Panc1 (cell line): ENCODE measurements at regions not wholly inside any gene's neighbourhood (a gene's known extent, or its start where the extent isn't known, plus 50 kb on each side); places are given as distances from the start of the nearest gene placed in this dataset.

Experiments
- ATAC-seq: fragments of 200-7000 bp; cut with Tn5 transposase; 2 replicates; pipeline ENCODE4 v1.9.1; 2020; ENCODE audit warnings: mild to moderate bottlenecking, moderate library complexity
- BruUV-seq: library from RNA; stranded (reverse); fragments of 400-500 nt; replicated peaks from 2 replicates; lab custom pipeline; 2021; lab: Mats Ljungman, UMichigan
- CTCF ChIA-PET: fragments of 300-600 bp; sonication (Branson Sonifier 250); formaldehyde crosslinking; loops from one replicate; lab custom pipeline; 2022; ENCODE audit warnings: antibody characterized with exemption; lab: Charles Lee
- POLR2A ChIA-PET: fragments of 300-600 bp; sonication (Branson Sonifier 250); formaldehyde crosslinking; loops from one replicate; lab custom pipeline; 2022; ENCODE audit warnings: antibody characterized with exemption; lab: Charles Lee
- DNase-seq: peaks from one replicate; pipeline ENCODE4 v3.0.0-alpha.2; 2010; ENCODE audit warnings: low read depth, low spot score
- H3K27ac ChIP-seq: 2 replicates; pipeline ENCODE4 v1.5.1; 2011; ENCODE audit warnings: mild to moderate bottlenecking, low read length, inconsistent platforms
- H3K27me3 ChIP-seq: fragments of 200-500 bp; sonication (Bioruptor generic); 2 replicates; pipeline ENCODE4 v1.6.0; 2014; ENCODE audit warnings: low read length, inconsistent platforms; ENCODE audit not compliant: control insufficient read depth, insufficient read depth
- H3K36me3 ChIP-seq: fragments of 200-500 bp; sonication (Bioruptor generic); 2 replicates; pipeline ENCODE4 v1.5.1; 2014; ENCODE audit warnings: inconsistent platforms, mild to moderate bottlenecking, low read length, moderate library complexity; ENCODE audit not compliant: control insufficient read depth, insufficient read depth
- H3K4me1 ChIP-seq: 2 replicates; pipeline ENCODE4 v1.5.1; 2011; ENCODE audit warnings: inconsistent platforms, mild to moderate bottlenecking, low read length, moderate library complexity; ENCODE audit not compliant: control insufficient read depth, insufficient read depth
- H3K4me3 ChIP-seq, 2 experiments: 2 replicates each; pipeline ENCODE4 v1.5.1; 2011 to 2012; ENCODE audit warnings: low read depth in 2 of 2, low read length in 2 of 2, mild to moderate bottlenecking in 2 of 2, inconsistent platforms in 1 of 2, moderate library complexity in 1 of 2
- H3K9me3 ChIP-seq: fragments of 200-500 bp; sonication (Bioruptor generic); 2 replicates; pipeline ENCODE4 v1.5.1; 2014; ENCODE audit warnings: low read depth, mild to moderate bottlenecking, inconsistent platforms, low read length, moderate library complexity; ENCODE audit not compliant: control insufficient read depth, insufficient read depth
- POLR2AphosphoS5 ChIP-seq: IDR thresholded peaks from 2 replicates; pipeline ENCODE4 v1.6.1; 2012; ENCODE audit warnings: mild to moderate bottlenecking, low read depth, low read length, moderate library complexity
- SIN3A ChIP-seq: IDR thresholded peaks from 2 replicates; pipeline ENCODE4 v1.6.1; 2012; ENCODE audit warnings: low read depth, mild to moderate bottlenecking, low read length, moderate library complexity, borderline replicate concordance; ENCODE audit not compliant: insufficient read depth
- TCF7L2 ChIP-seq: IDR thresholded peaks from 2 replicates; pipeline ENCODE4 v1.6.1; 2011; ENCODE audit warnings: mild to moderate bottlenecking, low read depth, low read length, inconsistent platforms
- in situ Hi-C: cut with HindIII; loops from 2 replicates; pipeline ENCODE4 v1.10.0; 2016; ENCODE audit warnings: low sequenced_read_pairs, low pct_unique_long_range_greater_than_20kb
- intact Hi-C: fragments of 100-400 bp; cut with micrococcal nuclease; formaldehyde crosslinking; loops from one replicate; pipeline ENCODE4 v1.10.0; 2022; ENCODE audit not compliant: unreplicated experiment
- TF ChIP-seq, protein P1 (sequence below), 2 experiments: IDR thresholded peaks; 2 replicates each; pipeline ENCODE4 v1.6.1; 2011 to 2012; ENCODE audit warnings: low read depth in 2 of 2, control low read depth in 1 of 2, low read length in 1 of 2, mild to moderate bottlenecking in 1 of 2, moderate library complexity in 1 of 2; ENCODE audit not compliant: insufficient read depth in 1 of 2
- TF ChIP-seq, protein P2 (sequence below): fragments of 450-650 bp; IDR thresholded peaks from 2 replicates; pipeline ENCODE4 v1.5.1; 2017; ENCODE audit warnings: mild to moderate bottlenecking

DNA sequence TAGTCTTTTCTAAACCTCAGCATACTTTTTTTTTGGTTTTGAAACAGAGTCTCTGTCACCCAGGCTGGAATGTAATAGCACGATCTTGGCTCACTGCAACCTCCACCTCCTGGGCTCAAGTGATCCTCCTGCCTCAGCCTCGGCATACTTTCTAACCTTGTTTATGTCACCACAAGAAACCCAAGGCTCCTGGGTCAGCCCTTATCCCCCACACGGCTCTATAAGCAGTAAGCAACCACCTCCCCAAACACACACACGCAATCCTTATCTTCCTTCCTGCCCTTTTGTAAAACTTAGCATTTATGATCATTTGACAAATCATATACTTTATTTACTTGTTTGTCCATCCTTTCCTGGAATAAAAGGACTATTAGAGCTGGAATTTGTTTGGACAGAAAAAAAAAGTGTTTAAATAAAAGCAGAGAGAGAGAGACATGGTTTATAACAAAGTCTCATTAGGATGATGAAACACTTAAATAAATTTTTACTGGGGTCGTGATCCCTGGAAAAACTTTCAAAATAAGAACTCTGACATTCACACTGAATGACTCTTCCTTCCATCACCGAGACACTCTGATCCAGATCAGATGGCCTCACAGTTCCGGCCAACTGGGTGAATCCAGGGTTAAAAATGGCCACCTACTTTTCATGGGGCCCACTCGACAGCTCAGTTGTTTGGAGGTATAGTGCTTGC lies 72.7 kb upstream of the PIK3CG start:
- in situ Hi-C loops (no loop called here), intact Hi-C loops (no loop called here)
- Histone ChIP-seq H3K9me3 (no peaks in the 10 kb centered on the region), H3K4me3 (no peak overlapping the region), H3K36me3 (no peaks in the 10 kb centered on the region), H3K4me1 (no peaks in the 10 kb centered on the region), H3K27ac (no peak overlapping the region), H3K27me3 (no peaks in the 10 kb centered on the region)
- ChIA-PET POLR2A (no interaction called here), CTCF (interaction anchor here (0.5 kb wide), 1 partner anchor 1082 kb away, joined by 3 read pairs; no protein-coding TSS in a partner anchor)
- TF ChIP-seq POLR2AphosphoS5 (no peak), TCF7L2 (no peak), SIN3A (no peak)
- TF ChIP-seq, protein P1, sequence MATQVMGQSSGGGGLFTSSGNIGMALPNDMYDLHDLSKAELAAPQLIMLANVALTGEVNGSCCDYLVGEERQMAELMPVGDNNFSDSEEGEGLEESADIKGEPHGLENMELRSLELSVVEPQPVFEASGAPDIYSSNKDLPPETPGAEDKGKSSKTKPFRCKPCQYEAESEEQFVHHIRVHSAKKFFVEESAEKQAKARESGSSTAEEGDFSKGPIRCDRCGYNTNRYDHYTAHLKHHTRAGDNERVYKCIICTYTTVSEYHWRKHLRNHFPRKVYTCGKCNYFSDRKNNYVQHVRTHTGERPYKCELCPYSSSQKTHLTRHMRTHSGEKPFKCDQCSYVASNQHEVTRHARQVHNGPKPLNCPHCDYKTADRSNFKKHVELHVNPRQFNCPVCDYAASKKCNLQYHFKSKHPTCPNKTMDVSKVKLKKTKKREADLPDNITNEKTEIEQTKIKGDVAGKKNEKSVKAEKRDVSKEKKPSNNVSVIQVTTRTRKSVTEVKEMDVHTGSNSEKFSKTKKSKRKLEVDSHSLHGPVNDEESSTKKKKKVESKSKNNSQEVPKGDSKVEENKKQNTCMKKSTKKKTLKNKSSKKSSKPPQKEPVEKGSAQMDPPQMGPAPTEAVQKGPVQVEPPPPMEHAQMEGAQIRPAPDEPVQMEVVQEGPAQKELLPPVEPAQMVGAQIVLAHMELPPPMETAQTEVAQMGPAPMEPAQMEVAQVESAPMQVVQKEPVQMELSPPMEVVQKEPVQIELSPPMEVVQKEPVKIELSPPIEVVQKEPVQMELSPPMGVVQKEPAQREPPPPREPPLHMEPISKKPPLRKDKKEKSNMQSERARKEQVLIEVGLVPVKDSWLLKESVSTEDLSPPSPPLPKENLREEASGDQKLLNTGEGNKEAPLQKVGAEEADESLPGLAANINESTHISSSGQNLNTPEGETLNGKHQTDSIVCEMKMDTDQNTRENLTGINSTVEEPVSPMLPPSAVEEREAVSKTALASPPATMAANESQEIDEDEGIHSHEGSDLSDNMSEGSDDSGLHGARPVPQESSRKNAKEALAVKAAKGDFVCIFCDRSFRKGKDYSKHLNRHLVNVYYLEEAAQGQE (IDR thresholded peaks at IDR 0.05; ENCODE audit: insufficient read depth in 1 of 2, low read depth in 2 of 2, low read length in 1 of 2): no peak
- TF ChIP-seq, protein P2, sequence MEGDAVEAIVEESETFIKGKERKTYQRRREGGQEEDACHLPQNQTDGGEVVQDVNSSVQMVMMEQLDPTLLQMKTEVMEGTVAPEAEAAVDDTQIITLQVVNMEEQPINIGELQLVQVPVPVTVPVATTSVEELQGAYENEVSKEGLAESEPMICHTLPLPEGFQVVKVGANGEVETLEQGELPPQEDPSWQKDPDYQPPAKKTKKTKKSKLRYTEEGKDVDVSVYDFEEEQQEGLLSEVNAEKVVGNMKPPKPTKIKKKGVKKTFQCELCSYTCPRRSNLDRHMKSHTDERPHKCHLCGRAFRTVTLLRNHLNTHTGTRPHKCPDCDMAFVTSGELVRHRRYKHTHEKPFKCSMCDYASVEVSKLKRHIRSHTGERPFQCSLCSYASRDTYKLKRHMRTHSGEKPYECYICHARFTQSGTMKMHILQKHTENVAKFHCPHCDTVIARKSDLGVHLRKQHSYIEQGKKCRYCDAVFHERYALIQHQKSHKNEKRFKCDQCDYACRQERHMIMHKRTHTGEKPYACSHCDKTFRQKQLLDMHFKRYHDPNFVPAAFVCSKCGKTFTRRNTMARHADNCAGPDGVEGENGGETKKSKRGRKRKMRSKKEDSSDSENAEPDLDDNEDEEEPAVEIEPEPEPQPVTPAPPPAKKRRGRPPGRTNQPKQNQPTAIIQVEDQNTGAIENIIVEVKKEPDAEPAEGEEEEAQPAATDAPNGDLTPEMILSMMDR: no peak
- BruUV-seq: no TSS peak
- no peak for ATAC-seq
- DNase-seq: no peak

DNA sequence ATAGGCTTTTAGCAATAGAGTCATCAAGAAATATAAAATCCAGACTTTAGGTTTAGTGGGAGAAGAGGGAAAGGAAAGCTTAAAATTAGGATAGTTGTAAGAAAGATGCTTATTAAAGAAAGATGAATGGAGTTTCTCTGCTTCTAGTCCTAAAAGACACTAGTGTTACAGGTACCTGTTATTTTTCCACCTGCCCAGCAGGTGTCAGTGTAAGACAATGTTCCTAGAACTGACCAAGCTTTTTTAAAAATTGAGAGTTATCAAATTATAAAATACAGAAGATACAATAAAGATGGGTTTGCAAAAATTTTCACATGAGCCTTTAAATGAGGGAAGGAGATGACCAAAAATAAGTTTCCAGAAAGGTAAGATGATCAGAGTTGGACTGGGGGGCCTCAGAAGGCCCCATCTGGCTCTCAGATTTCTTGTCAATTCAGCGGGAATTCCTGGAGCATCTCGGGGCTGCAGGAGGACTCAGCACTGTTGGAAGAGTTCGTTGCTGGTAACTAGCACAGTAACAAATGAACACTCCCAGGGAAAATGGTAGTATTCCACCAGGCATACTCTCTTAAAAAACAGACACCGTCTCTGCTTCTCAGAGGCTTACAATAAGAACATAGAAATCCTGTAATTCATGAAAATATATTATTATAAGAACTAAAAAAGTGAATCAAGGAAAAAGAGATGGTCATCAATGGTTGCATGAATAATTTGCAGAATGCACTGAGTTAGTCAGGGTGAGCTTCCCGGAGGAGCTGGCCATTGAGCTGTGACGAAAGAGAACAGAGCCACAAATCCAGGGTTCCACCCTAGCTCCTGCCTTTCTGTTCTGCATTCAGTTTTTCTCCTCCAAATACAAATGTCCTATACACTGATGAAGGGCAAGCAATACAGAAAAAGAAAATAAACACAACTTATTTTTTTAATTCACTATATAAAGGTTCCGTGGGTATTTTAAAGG lies 71.8 kb upstream of the PIK3CG start:
- no TSS peak for BruUV-seq
- no peaks in the 10 kb centered on the region for H3K9me3 ChIP-seq
- no peaks in the 10 kb centered on the region for H3K4me1 ChIP-seq
- TF ChIP-seq TCF7L2 (no peak), POLR2AphosphoS5 (no peak), SIN3A (no peak)
- TF ChIP-seq, protein P2: peak; percentile 73
- in situ Hi-C loops: no loop called here
- ChIA-PET POLR2A (no interaction called here), CTCF (interaction anchor here (0.5 kb wide), 1 partner anchor 1082 kb away, joined by 3 read pairs; no protein-coding TSS in a partner anchor)
- peak; percentile 60; the same call in 1 of the 2 replicates for ATAC-seq
- no peak for DNase-seq
- intact Hi-C loops: loop anchor here (1.0 kb wide), 1 partner anchor 357 kb away; no protein-coding TSS in a partner anchor
- no peak overlapping the region for H3K4me3 ChIP-seq
- no peak overlapping the region for H3K27ac ChIP-seq
- H3K36me3 ChIP-seq: no peaks in the 10 kb centered on the region
- H3K27me3 ChIP-seq: no peaks in the 10 kb centered on the region
